HG03066 (cell line): ENCODE measurements at regions not wholly inside any gene's neighbourhood (a gene's known extent, or its start where the extent isn't known, plus 50 kb on each side); places are given as distances from the start of the nearest gene placed in this dataset.
A peak's percentile ranks its signal among the peaks of the same experiment; 100 is the strongest.

ENCODE experiments used
- ATAC-seq: cut with Tn5 transposase; IDR thresholded peaks from one replicate; pipeline ENCODE4 v1.9.1; 2021; ENCODE audit warnings: low read depth; ENCODE audit not compliant: unreplicated experiment

- no peak for ATAC-seq
Observed at GRCh38 chr4:121534187-121534586, 153.4 kb upstream of the QRFPR start.

GRCh38 chr4:121526509-121526908 lies 145.7 kb upstream of the QRFPR start:
- ATAC-seq = no peak

DNA sequence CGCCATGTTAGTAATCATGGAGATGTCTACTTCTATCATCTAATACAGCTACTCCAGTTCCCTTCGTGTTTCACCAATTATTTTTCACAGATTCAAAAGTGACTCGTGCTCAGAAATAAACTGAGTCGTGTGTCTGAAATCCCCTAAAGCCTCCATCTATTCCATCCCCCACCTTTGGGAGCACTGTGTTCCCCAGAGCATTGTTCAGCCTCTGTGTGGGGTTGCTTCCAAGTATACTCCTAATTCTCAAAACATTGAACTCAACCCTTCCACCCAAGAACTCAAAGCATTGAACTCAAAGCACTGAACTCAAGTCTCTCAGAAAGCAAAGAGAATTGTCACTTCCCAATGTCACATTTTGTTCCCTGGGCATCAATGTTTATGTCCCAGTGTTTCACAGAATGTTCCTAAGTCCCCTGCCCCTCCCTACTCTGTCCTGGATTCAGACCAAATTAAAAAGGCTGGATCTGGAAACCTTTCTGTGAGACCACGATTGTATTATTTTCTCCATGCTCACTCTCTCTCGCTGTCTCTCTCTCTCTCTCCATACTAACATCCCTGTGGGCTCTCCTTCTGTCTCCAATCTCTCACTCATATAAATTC lies 138.5 kb upstream of the QRFPR start:
- no peak for ATAC-seq

DNA sequence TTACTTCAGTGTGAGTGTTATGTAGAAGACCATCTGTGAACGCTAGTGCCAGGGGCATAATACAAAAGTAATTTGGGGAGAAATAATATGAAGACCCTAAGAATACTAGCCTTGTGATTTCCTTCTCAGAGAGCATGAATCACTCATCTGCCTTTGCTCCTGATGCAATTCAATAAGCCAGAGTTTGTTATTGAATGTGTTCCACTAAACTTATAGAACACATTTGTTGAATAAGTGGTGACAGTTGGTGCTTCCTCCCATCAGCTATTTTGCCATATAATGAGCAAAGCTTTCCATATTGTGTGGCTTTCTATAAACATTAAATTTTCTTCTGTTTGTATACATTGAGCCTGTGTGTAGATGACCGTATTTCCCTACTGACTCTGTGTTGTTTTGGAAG lies 136.4 kb upstream of the QRFPR start:
- ATAC-seq = no peak

- no peak for ATAC-seq
Observed at GRCh38 chr4:121514443-121514842, 133.6 kb upstream of the QRFPR start.

DNA sequence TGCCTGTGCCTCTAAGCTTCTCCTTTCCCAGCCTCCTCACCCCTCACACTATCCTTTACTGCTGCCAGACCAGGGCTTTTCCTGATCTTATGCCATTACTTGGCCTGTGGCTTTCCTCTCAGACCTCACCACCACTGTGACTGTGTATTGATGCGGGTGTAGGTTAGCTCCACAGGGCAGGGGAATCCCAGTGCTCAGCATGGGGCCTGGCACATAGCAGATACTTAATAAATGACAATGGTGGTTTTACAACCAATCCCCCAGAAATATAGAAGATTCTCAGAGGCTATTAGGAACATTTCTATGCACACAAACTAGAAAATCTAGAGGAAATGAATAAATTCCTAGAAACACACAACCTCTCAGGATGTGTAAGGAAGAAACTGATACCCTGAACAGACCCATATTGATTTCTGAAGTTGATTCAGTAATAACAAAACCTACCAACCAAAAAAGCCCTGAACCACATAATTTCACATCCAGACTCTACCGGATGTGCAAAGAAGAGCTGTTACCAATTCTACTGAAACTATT lies 129.6 kb upstream of the QRFPR start:
- no peak for ATAC-seq

DNA sequence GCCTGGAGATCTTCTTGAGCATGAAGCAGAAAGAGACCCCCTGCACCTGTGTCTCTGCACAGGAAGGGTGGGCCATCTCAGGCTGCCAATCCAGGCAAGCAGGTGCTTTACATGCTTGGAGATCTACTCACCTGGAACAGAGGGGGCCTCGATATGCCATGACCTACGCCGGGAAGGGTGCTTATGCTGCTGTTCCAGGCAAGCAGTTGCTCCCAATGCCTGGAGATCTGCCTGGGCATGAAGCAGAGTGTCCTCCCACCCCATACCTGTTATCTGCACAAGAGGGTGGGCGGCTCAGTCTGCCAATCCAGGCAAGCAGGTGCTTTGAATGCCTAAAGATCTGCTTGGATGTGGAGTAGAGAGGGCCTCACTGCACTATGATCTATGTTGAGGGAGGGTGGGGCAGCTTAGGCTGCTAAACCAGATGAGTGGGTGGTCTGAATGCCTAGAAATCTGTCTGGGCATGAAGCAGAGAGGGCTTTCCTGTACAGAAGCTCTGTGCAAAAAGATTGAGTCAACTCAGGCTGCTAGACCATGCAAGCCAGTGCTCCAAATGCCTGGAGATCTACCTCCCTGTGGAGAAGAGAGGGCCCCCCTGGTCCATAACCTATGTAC lies 104.5 kb upstream of the QRFPR start:
- ATAC-seq = no peak

DNA sequence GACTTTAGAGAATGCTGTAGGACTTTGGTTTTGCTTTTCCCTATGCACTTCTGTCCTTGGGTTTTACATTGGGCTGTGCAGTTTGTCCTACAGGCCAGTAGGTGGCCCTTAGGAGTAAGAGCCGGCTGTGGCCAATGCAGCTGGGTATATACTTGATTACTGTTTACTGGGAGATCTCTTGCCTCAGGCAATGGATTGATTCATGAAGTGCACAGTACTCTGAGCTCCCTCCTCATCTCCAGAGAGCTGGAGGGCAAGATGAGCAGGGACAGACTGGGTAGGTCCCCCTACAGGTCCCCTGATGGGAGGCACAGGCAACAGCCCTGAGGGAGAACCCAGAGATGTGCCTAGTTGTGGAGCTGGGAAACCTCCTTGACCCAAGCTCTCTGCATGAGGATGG lies 103.8 kb upstream of the QRFPR start:
- peak; percentile 90 for ATAC-seq

GRCh38 chr4:121479808-121480207 lies 99.0 kb upstream of the QRFPR start:
- no peak for ATAC-seq

DNA sequence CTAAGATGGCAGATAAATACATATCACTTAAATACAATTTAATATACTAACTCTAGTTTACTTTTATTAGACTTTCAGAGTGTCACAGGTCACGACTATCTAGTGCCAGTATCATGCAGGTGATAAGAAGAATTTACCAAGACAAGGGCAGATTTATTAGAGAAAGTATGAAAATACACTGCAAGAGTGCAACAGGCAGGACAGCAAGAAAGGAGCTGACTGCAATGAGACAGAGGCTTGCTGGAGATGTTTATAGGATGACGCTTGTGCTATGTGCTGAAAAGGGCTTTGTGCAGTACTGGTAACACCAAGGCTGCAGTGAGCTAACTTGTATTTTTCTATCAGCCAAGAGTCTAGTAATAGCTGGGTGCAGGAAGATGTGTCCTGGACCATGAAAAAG lies 96.7 kb upstream of the QRFPR start:
- no peak for ATAC-seq

DNA sequence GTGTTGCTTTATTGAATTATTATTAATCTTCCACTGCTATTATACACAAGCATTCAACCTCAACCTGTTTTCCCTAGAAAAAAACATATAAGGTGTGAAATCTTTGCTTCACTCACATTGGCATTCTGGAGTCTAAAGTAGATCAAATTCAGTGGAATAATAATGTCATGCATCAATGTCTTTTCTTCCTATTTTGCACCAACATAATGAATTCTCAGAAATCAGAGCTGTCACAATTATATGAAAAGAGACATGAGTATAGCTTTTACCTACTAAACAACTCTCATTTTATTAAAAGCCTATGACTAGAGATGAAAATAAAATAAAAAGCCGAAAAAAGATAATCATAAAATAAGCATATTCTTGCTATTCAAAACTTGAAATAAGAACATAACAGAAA lies 96.3 kb upstream of the QRFPR start:
- no peak for ATAC-seq

GRCh38 chr4:121472937-121473721 lies 92.3 kb upstream of the QRFPR start:
- ATAC-seq = no peak

GRCh38 chr4:121464854-121465253 lies 84.0 kb upstream of the QRFPR start:
- ATAC-seq = no peak

GRCh38 chr4:121462660-121463261 lies 81.9 kb upstream of the QRFPR start:
- peak; percentile 90 for ATAC-seq

GRCh38 chr4:121459026-121459425 lies 78.2 kb upstream of the QRFPR start:
- ATAC-seq = no peak

- ATAC-seq = no peak
Observed at GRCh38 chr4:121457278-121457875, 76.6 kb upstream of the QRFPR start.

- ATAC-seq = no peak
Observed at GRCh38 chr4:121455285-121455684, 74.5 kb upstream of the QRFPR start.

DNA sequence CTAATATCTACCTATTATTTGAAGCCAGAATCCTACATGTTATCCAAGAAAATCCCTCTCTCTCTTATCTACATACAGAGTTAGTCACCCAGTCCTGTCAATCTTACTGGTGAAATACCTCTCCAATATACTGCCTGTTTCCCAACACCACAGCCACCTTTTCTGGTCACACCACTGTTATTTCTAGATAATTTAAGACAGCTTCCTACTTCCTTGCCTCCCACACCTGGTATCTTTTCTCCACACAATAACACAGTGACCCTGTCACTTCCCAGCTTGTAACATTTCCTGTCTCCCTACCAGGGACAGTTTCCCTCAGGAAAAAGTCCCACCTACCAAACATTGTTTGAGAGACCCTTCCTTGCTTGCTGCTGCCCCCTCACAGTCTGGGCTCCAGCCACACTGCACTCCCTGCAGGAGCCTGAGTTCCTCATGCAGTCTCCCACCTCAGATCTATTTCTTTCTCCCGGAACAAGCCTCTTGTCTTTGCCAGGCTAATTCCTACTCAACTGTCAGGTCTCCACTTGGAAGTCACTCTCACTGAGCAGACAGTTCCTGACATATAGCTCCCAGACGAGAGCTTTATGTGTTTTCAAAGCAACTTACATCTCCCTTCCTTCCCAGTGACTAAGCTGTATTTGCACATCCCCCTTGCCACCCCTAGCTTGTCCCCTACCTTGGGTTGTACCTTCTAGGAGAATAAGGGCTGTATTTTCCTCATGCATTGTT lies 73.6 kb upstream of the QRFPR start:
- ATAC-seq = no peak

GRCh38 chr4:121451310-121451709 lies 70.5 kb upstream of the QRFPR start:
- no peak for ATAC-seq

DNA sequence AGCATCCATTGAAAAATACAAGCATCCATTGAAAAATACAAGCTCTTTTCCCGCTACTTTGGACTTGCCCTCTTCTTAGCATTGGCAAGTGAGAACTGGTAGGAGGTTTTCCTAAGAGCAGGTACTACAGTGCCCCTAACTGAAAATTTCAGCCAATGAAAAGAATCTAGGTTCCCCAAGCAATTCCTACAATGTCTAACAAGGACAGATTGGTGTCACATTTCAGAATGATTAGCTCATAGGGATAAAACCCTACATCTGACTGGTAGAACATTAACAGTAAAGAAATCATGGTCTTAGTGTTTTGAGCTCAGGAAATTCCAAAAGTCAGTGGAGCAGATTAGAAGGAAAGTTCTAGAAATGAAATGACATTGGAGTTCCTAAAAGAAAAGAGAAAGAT lies 68.6 kb upstream of the QRFPR start:
- ATAC-seq = no peak
